ENCODE measurements at regions not wholly inside any gene's neighbourhood (a gene's known extent, or its start where the extent isn't known, plus 50 kb on each side); places are given as distances from the start of the nearest gene placed in this dataset.

GRCh38 chr7:16172366-16172765 is 249.0 kb downstream of the CRPPA start:
- no peak for DNase-seq (ENCODE audit: low read depth in 1 of 2, low spot score in 1 of 2)

DNA sequence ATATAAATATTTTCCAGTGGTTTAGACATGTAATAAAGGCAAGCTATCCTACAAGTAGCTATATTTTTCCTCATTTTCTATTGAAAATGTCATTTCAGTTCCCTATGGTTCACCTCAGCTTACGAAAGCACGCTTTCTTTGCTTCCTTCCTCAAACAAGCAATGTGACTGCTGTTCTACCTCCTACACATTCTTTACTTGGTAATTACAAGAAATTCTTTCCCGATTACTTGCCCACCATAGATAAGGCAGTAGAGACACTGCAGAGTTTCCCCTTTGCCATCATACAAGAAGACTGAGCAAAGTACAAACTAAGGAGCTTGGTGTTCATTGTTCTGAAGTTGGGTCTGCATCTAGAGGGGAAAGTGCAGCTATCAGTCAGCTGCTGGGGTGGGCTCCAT is 249.4 kb downstream of the CRPPA start:
- no peak for DNase-seq (ENCODE audit: low read depth in 1 of 2, low spot score in 1 of 2)

- DNase-seq (ENCODE audit: low read depth in 1 of 2, low spot score in 1 of 2): no peak
Measured at GRCh38 chr7:16170671-16171070, 250.7 kb downstream of the CRPPA start.

DNA sequence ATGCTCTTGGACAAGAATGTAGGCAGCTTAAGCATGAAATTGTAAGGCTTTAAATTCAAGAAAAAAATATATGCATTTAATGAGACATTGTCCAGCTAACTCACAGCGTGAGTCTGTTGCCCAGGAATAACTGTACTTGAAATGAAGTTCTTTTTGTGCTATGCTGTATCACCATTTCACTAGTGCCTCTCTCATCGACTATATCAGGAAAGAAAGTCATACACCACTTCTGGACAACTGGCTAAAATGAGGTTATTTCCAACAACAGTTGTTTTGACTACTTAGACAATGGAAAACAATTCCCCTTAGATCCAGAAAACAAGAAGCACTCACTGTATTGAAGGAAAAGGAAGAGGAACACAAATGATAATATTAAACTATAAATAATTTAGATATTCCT is 251.8 kb downstream of the CRPPA start:
- no peak for DNase-seq (ENCODE audit: low read depth in 1 of 2, low spot score in 1 of 2)

DNA sequence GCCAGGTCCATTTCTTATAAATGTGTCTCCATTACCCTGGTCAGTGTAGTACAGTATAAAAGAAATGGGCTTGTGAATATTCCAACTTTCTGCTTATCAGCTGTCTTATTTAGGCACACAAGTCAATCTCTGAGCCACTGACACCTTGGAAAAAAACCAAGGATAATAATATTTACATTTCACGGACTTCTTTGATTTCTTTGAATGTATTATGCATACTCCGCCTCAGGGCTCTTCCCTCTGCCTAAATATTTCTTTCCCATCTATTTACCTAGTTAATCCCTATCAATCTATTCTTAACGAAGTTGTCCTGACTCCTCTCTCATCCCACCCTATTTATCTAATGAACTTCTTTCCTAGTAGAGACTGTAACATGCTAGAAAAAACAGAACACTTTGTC is 253.8 kb downstream of the CRPPA start:
- no peak for DNase-seq (ENCODE audit: low read depth in 1 of 2, low spot score in 1 of 2)

DNA sequence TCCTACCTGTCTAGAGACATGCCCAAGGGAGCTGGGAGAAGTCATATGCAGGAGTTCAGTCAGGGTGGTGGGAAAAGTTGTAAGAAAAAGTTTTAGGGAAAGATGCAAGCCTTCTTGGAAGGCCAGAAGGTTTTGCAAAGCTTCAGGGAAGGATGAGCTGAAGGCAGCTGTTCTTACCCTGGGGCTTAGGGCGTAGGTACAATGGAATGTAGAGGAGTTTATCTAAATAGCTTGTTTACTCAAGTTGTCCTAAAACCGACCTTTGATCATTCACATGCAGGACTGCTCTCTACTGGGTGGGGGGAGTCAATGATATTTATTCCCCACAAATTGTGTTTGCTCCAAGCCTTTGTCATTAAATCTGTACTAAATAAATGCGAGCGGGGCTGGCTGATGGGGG is 277.0 kb downstream of the CRPPA start:
- no peak for DNase-seq (ENCODE audit: low read depth in 1 of 2, low spot score in 1 of 2)

GRCh38 chr7:16137944-16138343 is 283.4 kb downstream of the CRPPA start:
- DNase-seq (ENCODE audit: low read depth in 1 of 2, low spot score in 1 of 2): no peak

- DNase-seq (ENCODE audit: low read depth in 1 of 2, low spot score in 1 of 2): no peak
Measured at GRCh38 chr7:16136896-16137295, 284.4 kb downstream of the CRPPA start.

- DNase-seq (ENCODE audit: low read depth in 1 of 2, low spot score in 1 of 2): no peak
Measured at GRCh38 chr7:16135658-16136057, 285.7 kb downstream of the CRPPA start.

DNA sequence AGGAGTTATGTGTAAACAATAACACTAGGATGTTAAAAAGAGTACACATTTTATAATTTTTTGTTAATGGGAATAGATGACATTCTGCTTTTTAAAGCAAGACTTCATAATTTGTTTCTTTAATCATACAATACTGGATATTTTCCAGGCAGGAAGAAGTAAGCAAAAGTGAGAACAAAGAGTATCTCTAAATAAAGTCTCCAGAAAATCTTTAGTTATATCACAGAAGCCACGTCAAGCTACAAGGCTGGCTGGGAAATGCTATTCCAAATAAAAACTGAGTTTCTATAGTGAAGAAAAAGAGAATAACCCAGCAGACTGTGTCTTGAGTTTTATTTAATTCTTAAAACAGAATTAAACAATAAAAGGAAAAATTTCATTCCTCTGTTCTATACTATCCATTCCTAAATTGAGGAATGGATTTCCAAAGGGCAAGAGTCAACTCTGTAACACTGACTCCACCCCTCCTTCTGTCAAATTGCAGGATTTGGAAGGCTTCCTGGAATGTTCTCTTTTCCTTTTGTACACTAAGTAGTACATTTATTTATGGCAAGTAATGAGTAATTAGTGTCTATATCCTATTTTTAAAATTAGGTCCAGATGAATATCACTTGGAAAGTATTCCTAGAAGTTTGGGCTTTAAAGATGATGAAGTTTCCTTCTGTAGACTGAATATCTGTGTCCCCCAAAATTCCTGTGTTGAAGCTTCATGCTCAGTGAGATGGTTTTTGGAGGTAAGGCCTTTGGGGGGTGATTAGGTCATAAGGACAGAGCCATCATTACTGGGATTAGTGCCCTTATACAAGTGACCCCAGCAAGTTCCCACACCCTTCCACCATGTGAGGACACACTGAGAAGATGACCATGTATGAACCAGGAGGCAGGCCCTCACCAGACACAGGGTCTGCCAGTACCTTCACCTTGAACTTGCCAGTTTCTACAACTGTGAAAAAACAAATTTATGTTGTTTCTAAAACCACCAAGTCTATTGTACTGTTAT is 290.9 kb downstream of the CRPPA start:
- no peak for DNase-seq (ENCODE audit: low read depth in 1 of 2, low spot score in 1 of 2)

DNA sequence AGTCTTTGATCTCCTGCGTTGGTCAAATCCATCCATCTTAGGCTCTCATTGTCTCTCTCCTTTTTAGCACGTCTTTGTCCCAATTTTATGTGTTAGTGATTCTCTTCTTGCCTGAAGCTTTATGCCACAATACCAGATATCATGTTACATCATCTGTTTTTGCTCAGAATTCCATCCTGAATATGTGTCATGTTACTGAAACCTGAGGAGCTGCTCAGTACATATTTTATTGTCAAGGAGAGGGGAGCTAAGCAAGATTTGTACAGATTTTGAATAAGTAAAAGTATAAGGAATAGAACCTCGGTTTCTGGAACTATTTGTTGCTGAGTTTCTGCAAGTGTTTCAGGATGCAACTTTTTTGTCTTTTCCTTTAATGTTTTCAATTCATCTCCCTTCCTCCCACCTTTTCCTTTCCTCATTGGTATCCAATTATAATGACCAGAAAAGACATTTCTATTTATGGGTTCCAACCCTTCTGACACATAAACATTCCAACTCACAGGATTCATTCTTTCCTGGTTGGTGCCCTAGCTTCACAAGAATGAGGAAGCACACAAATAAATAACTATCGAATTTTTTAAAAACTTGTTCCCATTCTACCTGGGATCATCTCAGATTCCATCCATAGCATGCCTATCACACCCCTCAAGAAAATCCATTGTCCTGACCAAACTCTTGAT is 291.8 kb downstream of the CRPPA start:
- DNase-seq (ENCODE audit: low read depth in 1 of 2, low spot score in 1 of 2): no peak

- DNase-seq (ENCODE audit: low read depth in 1 of 2, low spot score in 1 of 2): no peak
Measured at GRCh38 chr7:16123117-16123770, 298.1 kb downstream of the CRPPA start.

- no peak for DNase-seq (ENCODE audit: low read depth in 1 of 2, low spot score in 1 of 2)
Measured at GRCh38 chr7:16121876-16122390, 299.4 kb downstream of the CRPPA start.

DNA sequence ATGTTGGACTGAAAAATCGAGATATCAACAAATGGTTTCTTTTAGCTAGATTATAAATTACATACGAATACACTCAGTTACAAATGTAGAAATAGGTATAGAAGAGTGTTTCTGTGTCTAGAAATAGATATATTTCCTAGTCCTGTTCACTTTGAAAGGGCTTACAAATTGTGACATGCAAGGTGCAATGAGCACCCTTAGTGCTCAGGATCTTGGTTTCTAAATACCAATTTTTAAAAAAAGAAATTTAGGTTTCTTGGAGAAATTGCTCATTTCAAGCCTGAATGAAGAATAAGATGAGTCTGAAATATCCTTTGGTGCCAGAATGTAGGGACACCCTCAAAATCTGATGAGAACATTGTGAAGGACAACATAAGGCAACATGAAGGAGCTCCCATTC is 306.0 kb downstream of the CRPPA start:
- DNase-seq (ENCODE audit: low read depth in 1 of 2, low spot score in 1 of 2): no peak

DNA sequence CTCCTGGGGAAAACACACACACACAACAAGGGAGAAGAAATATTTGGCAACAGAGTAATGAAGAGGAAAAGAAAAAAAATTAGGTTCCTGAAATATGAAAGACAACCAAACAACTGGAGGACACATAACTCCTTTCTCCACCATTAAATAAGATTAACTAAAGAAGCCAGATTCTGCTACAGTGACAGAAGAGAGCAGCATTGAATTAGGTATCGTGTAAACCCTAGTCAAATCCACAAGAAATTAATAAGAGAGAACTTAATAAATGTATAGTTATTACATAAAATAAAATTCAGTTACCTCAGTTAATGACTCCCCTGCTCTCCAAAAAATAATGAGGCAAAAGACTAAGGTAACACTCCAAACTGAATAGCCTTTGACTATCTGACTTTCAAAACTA is 306.7 kb downstream of the CRPPA start:
- no peak for DNase-seq (ENCODE audit: low read depth in 1 of 2, low spot score in 1 of 2)

GRCh38 chr7:16114071-16114470 is 307.3 kb downstream of the CRPPA start:
- no peak for DNase-seq (ENCODE audit: low read depth in 1 of 2, low spot score in 1 of 2)

DNA sequence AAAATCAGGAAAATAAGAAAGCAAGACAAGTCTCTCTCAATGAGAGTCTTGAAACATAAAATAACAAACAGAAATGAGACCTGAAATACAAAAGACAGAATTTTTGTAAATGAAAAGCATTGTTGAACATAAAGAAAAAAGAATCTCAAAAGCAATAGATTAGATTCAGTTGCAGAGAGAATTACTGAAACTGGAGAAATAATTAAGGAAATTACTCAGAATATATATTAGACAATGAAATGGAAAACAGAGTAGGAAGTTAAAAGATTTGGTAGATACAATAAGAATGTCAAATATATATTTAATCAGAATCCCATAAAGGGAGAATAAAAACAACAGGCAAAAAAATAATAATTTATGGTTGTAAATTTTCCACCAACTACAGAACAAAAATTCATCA is 308.3 kb downstream of the CRPPA start:
- DNase-seq (ENCODE audit: low read depth in 1 of 2, low spot score in 1 of 2): no peak

DNA sequence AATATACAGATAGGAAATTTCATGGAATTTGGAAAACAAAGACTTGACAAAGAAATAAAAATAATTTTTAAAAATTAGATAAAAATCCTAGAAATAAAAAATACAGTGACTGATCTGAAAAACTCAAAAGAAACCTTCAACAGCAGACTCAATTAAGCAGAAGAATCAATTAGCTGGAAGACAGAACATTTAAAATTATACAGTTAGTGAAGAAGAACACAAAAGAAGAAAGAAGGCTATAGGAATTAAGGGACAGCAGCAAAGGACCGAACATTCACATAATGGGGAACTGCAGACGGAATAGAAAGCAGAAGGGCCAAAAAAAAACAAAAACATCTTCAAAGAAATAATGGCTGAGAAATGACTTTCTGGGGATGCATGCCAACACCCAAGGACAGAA is 314.5 kb downstream of the CRPPA start:
- no peak for DNase-seq (ENCODE audit: low read depth in 1 of 2, low spot score in 1 of 2)

- no peak for DNase-seq (ENCODE audit: low read depth in 1 of 2, low spot score in 1 of 2)
Measured at GRCh38 chr7:16106300-16106699, 315.0 kb downstream of the CRPPA start.

GRCh38 chr7:16099302-16099849 is 322.0 kb downstream of the CRPPA start:
- no peak for DNase-seq (ENCODE audit: low read depth in 1 of 2, low spot score in 1 of 2)

DNA sequence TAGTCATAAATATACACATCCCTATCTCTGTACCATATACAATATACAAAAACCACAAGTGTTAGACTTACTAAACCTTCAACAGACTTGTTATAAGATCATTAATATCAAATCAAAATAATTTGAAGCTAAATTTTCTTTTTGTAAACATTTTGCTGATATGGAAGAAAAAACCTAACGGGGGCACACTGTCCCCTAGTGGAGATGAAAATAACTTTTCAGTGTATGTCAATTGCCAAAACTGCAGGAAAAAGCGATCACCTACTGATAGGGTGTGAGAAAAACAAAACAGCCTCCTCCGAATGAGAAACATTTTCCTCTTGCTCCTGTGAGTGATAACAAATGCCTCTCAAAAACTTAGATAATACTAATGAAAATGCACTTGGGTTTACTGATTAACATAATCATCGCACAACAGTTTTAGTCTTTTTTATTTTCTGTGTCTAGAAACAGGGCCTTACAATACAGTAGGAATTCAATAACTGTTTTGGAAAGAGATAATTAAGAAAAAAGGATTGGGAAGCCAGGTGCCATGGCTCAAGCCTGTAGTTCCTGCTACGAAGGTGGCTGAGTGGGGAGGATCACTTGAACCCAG is 322.7 kb downstream of the CRPPA start:
- DNase-seq (ENCODE audit: low read depth in 1 of 2, low spot score in 1 of 2): no peak

All from activated CD4-positive, alpha-beta T cell treated with anti-CD3 and anti-CD28 coated beads, Interleukin-2, amount 50 U/mL, for 24 hours (primary cell).